NCI-H2107 treated with DMSO at 0.1 percent for 48 hours (cell line): ENCODE measurements at regions not wholly inside any gene's neighbourhood (a gene's known extent, or its start where the extent isn't known, plus 50 kb on each side); places are given as distances from the start of the nearest gene placed in this dataset.
"Not testable (repeated sequence)": the region's sequence is repeated elsewhere in the genome, so short reads cannot be mapped to it uniquely, and the experiment has no call there.

Experiments
- DNase-seq: peaks from one replicate; lab custom pipeline; 2025; ENCODE audit not compliant: unreplicated experiment; lab: John Stamatoyannopoulos, UW

DNA sequence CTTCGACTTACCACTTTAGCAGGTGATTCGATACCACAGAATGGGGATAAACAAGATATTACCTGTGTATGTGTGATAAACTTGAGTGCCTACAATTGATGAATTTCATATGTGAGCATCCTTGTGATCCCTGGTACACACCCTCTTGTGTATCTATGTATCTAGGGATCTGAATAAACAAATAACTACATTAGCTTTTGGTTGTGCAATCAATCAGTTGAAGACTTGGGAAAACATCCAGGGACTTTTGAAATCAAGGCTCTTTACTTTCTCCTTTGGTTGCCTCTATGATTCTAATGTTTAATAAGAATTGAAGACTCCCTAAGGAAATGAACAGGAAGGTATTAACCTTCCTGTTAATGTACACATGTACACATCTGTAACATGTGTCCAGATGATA is 97.3 kb upstream of the DCC start:
- no peak for DNase-seq

DNA sequence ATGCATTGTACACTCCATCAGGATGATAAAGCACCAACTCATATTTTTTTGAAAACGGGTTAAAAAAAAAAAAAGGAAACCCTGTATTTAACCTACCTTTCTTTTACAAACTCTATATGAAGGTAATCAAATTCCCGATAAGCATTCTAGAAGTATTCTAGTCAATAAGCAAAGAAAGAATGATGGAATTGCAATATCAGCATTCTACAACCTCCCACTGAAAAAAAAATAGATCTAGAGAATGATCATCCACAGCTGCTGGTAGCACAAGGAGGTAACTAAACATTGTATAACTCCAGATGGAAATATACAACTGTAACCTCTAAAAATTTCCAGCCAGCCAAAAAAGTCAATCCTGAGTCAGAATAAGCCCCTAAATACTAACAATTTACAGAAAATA is 95.3 kb upstream of the DCC start:
- no peak for DNase-seq

DNA sequence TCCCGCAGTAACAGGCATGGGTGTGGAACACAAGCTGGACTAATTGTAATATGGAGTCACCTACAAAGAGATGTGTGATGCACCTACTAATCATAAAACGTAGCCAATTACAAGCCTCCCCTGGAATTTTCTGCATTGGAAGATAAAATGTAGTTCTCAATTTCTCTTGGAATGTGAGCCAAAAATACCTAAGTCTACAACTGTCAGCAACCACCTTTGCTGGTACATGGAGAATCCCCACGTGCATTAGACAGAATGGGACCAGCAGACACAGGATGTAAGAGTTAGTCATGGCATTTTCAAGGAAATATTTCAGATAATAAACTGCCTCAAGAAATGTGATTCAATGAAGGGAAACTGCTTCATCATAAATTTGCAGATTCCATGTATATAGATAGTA is 85.6 kb upstream of the DCC start:
- no peak for DNase-seq

DNA sequence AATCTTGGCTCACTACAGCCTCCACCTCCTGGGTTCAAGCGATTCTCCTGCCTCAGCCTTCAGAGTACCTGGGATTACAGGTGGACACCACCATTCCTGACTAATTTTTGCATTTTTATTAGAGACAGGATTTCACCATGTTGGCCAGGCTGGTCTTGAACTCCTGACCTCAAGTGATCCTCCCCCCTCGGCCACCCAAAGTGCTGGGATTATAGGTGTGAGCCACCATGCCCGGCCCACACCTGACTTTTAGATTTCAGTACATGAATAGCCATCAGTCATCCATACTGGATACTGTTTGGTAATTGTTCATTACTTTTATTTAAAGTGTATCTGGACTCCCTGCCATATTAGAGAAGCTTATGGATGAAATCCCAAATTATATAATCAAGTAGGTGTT is 82.6 kb upstream of the DCC start:
- DNase-seq = not testable (repeated sequence)

DNA sequence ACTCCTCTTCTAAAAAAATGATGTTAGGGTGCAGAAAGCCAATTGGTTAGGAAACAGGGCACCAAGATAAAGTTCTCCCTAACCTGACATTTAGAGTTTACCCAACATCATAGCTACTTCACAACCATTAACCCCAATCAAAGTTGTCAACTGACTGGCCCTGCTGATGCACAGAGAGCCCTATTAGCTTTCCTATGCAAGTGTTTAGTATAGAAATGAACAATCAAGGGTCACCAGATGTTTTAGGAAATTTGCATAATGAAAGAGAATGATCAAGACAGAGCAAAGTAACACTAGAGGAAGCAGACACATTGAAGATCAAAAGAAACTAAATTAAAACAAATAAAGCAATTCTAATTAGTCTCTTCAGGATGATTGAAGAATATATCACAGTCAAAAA is 64.2 kb upstream of the DCC start:
- no peak for DNase-seq

DNA sequence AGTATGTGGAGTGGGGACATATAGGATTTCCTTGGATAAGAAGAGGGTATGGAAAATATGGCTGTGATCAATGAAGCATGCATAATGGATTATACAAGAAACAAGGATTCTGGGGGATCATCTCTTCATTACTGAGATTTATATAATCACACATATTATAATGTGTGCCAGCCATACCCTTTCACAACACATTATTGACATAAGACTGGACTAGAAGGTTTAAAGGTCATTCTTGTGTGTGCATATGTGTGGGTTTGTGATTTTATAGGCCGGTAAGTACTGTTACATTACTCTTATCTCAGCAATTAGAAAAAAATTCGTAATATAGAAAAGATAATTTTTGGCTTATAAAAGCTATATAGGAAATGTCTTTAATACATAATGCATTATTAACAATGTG is 62.2 kb upstream of the DCC start:
- DNase-seq = no peak

DNA sequence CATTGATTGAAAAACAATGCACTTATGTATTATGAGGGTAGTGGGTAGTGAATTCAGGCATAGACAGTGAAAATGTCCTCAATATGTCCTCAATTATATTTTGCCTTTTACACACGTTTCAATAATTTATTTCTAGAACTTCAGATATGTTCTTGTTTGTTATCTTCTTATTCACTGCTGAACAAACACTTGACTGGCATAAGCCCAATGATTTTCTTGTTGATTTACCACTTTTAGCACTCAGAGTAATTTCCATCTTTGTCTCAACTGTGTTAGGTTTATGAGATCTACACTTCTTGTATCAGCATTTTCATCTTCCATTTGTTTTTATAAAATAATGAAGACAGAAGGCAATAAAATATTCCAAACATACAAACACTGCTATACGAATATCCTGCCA is 61.8 kb upstream of the DCC start:
- no peak for DNase-seq

DNA sequence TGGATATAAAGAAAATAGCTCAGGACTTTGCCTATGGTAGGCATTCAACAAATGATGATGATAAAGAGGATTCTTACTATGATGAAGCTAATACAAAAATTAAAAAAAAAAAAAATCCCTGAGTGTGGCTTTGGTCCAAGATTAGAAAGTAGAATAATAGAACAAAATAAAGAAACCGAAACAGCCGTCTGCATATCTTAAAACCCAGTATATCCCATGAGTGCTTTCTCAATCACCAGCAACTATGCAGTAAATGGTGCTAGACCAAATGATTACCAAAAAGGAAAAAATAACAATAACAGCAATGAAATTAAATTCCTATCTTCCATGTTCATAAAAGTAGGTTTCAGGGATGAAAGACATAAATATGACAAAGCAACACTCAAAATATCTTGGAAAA is 59.3 kb upstream of the DCC start:
- DNase-seq = no peak

DNA sequence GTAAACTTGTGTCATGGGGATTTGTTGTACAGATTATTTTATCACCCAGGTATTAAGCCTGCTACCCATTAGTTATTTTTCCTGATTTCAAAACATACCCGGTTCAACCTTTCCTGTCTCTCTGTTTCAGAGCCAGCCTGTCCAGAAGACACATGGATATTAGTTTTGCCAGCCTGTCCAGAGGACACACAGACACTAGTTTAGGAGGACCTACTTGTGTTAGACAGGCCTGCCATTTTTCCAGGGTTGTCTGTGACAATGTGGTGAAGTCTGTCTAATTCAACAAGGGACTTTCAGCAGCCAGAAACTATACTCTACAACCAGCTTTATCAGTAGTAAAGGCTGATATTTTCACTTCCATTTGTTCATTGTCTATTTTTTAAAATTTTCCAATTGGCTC is 56.1 kb upstream of the DCC start:
- DNase-seq = no peak

DNA sequence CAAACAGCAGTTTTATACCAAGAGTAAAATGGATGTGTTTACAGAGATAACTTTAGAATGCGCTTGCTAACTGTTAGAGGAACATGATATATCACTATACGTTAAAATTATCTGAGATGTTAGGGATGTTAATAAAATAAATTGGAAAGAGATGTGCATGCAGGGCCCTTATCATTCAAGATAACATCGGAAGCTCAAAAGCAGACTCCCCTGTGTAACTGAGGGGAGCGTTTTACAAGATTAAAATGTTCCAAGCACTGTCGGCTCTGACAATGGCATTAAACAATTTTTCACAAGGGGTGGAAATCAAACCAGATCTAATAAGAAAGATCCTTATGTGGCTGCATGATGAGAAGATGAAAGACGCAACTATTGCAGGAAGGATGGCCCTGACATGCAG is 53.3 kb upstream of the DCC start:
- no peak for DNase-seq

DNA sequence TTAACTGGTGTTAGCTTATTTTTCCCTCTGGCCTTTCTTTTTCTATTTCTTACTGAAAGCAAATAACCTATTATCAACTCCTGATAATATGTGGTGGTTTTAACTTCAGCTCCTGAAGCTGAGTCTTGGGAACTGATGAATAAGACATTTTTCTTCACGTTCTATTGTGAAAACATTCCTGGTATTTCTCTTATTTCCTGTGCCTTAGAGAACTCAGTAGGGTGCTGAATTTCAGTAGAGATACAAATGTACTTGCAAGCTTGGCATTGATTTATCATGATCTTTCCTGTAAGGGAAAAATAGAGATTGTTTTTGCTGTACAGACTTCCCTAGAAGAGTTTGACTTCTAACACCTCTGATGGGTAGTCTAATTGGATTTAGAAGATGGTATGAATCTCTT is 52.8 kb upstream of the DCC start:
- DNase-seq = no peak

DNA sequence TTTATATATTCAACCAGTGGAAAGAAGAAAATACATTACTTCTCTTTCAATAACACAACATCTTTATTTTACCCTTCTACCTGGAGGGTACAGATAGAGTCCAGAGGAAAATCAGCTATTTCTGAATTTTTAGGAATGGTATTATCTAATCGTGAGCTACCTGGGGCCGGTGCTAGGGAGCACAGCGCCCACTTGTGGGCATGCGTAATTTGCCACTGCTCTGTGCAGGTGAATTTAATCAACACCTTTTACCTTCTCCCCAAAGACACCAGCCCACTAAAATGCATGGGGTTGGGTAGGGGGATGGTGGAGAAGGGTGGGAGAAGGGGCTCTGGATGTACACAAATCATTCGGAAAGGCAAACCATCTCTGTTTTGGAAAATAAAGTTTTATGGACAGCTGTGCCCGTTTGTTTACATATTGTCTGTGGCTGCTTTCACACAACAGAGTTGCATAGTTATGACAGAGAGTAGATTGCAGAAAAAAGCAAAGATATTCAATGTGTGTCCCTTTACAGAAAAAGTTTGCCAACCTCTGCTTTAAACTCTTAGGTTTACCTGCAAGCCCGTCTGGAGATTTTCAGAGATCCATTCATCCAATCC is 51.5 kb upstream of the DCC start:
- DNase-seq = peak; percentile 31

DNA sequence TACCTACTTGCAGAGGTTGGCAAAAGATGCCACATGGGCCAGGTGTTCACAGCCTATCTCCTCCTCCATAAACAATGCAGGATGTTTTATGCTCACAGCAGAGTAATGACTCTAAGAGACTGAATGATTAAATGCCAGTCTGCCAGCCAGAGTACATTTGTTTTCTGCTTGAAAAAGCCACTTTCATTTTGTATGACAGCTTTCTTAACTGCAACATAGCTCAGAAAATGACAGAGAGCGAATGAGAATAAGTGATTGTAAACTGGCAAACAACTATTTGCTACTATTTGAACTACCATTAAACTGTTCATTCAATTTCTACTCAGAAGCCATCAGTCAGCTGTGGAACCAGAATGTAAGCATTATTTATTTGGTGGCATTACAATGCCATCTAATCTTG is 50.6 kb upstream of the DCC start:
- no peak for DNase-seq
